ENCODE measurements at regions not wholly inside any gene's neighbourhood (a gene's known extent, or its start where the extent isn't known, plus 50 kb on each side); places are given as distances from the start of the nearest gene placed in this dataset.
A peak's percentile ranks its signal among the peaks of the same experiment; 100 is the strongest.

GRCh38 chr11:87430821-87431220, 393.1 kb downstream of the TMEM135 start:
- DNase-seq (ENCODE audit: low spot score): no peak

GRCh38 chr11:87429996-87430395, 392.3 kb downstream of the TMEM135 start:
- no peak for DNase-seq (ENCODE audit: low spot score)

- no peak for DNase-seq (ENCODE audit: low spot score)
Observed at GRCh38 chr11:87428266-87428665, 390.5 kb downstream of the TMEM135 start.

GRCh38 chr11:87425943-87426342, 388.2 kb downstream of the TMEM135 start:
- no peak for DNase-seq (ENCODE audit: low spot score)

DNA sequence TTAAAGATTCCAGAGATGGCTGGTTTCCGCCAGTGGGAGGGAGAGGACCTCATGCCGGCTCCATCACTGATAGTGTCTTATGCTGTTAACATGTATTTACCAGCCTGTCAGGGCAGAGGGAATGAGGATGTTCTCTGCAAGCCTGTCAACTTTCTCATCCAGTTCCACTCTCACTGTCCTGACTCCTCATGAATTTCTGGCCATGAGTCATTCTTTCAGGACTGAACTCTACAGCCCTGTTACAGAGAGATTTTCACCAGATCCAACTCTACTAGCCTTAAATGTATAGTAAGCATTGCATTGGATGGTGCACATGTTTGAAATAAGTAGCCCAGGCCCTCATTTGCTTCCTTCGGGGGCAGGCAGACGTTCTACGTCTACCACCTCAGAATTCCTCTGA, 387.7 kb downstream of the TMEM135 start:
- no peak for DNase-seq (ENCODE audit: low spot score)

DNA sequence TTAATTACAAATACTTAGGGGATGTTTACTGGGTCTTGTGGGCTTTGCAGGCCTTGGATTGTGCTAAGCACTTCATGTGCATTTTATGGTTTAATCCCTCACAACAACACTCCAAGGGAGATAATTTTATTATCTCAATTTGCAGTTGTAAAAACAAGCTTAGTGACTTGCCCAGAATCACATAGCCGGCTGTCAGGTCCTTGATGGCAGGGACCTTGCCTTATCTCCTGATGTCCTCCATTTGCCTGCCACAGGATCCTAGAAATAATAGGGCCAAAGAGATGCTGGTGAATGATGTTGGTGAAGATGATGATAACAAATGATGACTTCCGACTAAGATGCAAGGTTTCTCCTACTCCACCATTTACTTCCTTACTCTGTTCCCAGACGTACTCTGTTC, 385.4 kb downstream of the TMEM135 start:
- DNase-seq (ENCODE audit: low spot score): no peak

GRCh38 chr11:87422566-87422965, 384.8 kb downstream of the TMEM135 start:
- no peak for DNase-seq (ENCODE audit: low spot score)

DNA sequence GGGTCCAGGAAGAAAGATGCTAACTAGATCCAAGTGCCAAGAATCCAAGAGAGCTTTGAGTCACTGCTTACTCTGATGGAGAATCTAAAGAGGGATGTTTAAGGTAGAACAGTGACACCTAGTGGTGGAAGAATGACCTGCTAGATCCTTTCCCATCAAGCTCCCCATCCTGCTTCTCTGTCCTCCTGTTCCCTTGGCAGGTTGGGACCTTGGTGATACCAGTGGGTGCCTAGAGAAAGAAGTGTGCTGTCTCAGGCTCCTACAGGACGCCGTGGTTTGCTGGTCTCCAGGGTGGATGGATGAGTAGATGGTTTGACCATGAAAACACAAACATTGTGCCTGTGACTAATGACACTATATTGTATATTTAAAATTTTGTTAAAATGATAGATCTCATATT, 383.7 kb downstream of the TMEM135 start:
- peak; percentile 91 for DNase-seq (ENCODE audit: low spot score)

- DNase-seq (ENCODE audit: low spot score): no peak
Observed at GRCh38 chr11:87417951-87418350, 380.2 kb downstream of the TMEM135 start.

- no peak for DNase-seq (ENCODE audit: low spot score)
Observed at GRCh38 chr11:87405843-87406242, 368.1 kb downstream of the TMEM135 start.

DNA sequence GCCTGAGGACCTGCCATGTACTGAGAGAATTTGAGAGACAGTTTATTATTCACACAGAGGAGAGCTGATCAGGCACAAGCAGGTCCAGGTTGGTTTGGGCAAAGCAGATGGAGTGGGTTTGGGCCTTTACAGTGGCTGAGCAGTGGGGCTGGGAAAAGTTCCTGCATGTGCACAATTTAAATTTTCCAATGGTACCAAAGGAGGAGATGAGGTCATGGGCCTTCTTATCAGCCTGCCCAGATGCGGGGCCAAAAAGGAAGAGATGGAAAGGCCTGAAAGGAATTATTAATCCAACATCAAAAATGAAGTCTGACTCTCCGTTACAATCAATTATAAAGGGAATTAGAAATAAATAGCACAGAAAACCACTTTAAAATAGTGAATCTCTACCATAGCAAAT, 367.6 kb downstream of the TMEM135 start:
- DNase-seq (ENCODE audit: low spot score): no peak

GRCh38 chr11:87401653-87402052, 363.9 kb downstream of the TMEM135 start:
- DNase-seq (ENCODE audit: low spot score): no peak

- DNase-seq (ENCODE audit: low spot score): no peak
Observed at GRCh38 chr11:87399341-87399740, 361.6 kb downstream of the TMEM135 start.

DNA sequence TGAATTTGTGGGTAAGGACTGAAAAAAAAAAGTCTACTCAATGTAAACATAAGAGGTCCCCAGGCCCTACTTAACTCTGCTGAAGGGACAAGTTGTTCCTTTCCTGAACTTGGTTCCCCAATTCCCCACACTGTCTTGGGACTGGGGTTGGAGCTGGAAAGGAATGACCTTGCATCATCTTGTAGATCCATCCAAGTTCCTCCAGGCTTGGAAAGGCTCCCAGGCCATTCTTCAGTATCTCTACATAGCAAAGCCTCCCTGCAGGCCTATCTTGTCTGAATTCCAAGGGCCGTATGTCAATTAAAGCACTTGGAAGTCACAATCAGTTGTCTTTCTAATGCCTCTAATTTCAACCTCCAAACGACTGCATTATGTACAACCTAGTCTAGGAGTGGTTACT, 361.2 kb downstream of the TMEM135 start:
- no peak for DNase-seq (ENCODE audit: low spot score)

DNA sequence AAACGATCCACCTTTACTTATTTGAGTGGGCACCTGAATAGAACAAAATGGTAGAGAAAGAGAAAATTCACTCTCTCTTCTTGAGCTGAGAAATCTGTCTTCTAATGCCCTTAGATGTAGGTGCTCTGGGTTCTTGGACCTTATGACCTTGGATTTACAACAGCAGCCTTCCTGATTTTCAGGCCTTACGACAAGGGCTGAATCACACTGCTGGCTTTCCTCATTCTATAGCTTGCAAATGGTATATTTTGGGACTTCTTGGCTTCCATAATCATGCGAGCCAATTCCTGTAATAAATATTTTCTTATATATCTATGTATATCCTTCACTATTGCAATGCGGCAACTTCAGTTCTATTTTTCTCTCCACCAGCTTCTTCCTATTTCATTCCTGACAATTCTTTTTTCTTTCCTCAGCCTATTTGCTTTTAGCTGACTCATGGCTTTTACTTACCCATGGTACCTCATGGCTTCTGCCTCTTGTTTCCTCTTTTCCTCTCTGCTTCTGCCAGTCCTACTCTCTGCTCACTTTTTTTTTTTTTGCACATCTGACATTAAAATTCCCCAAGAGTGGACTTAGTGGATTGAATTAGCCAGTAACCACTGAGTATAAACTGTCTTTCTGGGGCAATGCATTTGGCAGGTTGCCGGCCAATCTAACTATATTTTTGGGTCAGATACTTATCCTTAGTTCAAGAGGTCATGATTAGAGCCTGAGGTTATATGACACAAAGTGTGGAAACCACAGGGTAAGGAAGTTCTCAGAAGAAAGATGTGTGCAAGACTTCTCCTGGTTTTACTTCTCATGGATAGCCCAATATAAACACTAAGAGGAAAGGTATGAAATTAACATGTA, 359.5 kb downstream of the TMEM135 start:
- no peak for DNase-seq (ENCODE audit: low spot score)

- DNase-seq (ENCODE audit: low spot score): no peak
Observed at GRCh38 chr11:87394924-87395323, 357.2 kb downstream of the TMEM135 start.

DNA sequence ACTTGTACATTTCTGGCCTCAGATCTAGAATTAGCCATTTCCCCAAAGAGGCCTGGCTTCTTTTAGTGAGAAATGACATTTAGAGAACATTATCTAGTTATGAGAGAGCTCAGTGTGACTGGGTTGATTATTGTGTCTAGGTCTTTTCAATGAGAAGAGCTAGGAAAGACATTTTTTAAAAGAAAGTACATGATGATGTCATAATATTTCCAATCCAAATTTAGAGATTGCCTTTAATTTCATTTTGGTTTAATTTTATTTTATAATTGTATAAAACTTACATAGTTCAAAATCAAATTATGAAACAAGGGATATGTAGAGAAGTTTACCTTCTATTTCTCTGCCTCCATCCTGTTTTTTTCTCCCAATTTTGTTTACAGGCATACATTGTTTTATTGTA, 354.9 kb downstream of the TMEM135 start:
- no peak for DNase-seq (ENCODE audit: low spot score)

DNA sequence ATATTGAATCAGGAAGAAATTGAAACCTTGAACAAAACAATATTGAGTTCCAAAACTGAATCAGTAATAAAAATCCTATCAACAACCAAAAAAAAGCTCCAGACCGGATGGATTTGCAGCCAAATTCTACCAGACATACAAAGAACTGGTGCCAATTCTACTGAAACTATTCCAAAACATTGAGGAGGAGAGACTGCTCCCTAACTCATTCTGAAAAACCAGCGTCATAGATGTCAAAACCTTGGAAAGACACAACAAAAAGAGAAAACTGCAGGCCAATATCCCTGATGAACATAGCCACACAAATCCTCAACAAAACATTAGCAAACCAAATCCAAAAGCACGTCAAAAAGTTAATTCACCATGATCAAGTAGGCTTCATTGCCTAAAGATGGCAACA, 353.8 kb downstream of the TMEM135 start:
- no peak for DNase-seq (ENCODE audit: low spot score)

- DNase-seq (ENCODE audit: low spot score): no peak
Observed at GRCh38 chr11:87384078-87384729, 346.5 kb downstream of the TMEM135 start.

GRCh38 chr11:87374038-87374807, 336.5 kb downstream of the TMEM135 start:
- DNase-seq (ENCODE audit: low spot score): no peak

Measured in HT-29 (cell line).